OCI-LY7 (cell line): ENCODE measurements at regions not wholly inside any gene's neighbourhood (a gene's known extent, or its start where the extent isn't known, plus 50 kb on each side); places are given as distances from the start of the nearest gene placed in this dataset.

Experiments
- BruUV-seq: library from RNA; stranded (reverse); fragments of 400-500 nt; replicated peaks from 2 replicates; lab custom pipeline; 2021; lab: Mats Ljungman, UMichigan
- CTCF ChIA-PET: fragments of 300-600 bp; sonication (Branson Sonifier 250); formaldehyde crosslinking; loops from one replicate; lab custom pipeline; 2022; ENCODE audit warnings: antibody characterized with exemption; ENCODE audit not compliant: unreplicated experiment; lab: Charles Lee
- POLR2A ChIA-PET: fragments of 300-600 bp; sonication (Branson Sonifier 250); formaldehyde crosslinking; loops from one replicate; lab custom pipeline; 2022; ENCODE audit warnings: antibody characterized with exemption; lab: Charles Lee
- DNase-seq: peaks from one replicate; pipeline ENCODE4 v3.0.0-alpha.2; 2015; ENCODE audit warnings: low spot score
- H2AFZ ChIP-seq: fragments of 200-600 bp; sonication (generic), shearing (Covaris generic); 2 replicates; pipeline ENCODE4 v1.6.1; 2014; ENCODE audit warnings: mild to moderate bottlenecking, antibody characterized with exemption, low read length, moderate library complexity
- H3K27ac ChIP-seq: fragments of 200-600 bp; sonication (generic); 2 replicates; pipeline ENCODE4 v1.5.1; 2014; ENCODE audit warnings: mixed run types, low read depth, mild to moderate bottlenecking, moderate library complexity, low read length, inconsistent platforms; ENCODE audit not compliant: poor library complexity, severe bottlenecking
- H3K36me3 ChIP-seq: fragments of 200-600 bp; sonication (generic); 2 replicates; pipeline ENCODE4 v1.6.1; 2014; ENCODE audit warnings: mild to moderate bottlenecking, antibody characterized with exemption, low read length, moderate library complexity, mixed read lengths; ENCODE audit not compliant: insufficient read depth
- H3K4me1 ChIP-seq: fragments of 200-600 bp; sonication (generic); 2 replicates; pipeline ENCODE4 v1.5.1; 2014; ENCODE audit warnings: mild to moderate bottlenecking, low read length; ENCODE audit not compliant: insufficient read depth, poor library complexity, severe bottlenecking
- H3K4me2 ChIP-seq: fragments of 200-600 bp; sonication (generic); 2 replicates; pipeline ENCODE4 v1.6.1; 2014; ENCODE audit warnings: mild to moderate bottlenecking, low read length
- H3K4me3 ChIP-seq: fragments of 200-600 bp; sonication (generic); 2 replicates; pipeline ENCODE4 v1.5.1; 2014; ENCODE audit warnings: mild to moderate bottlenecking, low read depth, low read length; ENCODE audit not compliant: poor library complexity, severe bottlenecking
- H3K79me2 ChIP-seq: fragments of 200-600 bp; sonication (generic); 2 replicates; pipeline ENCODE4 v1.6.1; 2016; ENCODE audit warnings: low read depth, mild to moderate bottlenecking, low read length, moderate library complexity, mixed read lengths; ENCODE audit not compliant: insufficient read depth
- H3K9me2 ChIP-seq: fragments of 200-600 bp; sonication (generic); 2 replicates; pipeline ENCODE4 v1.6.1; 2016; ENCODE audit warnings: mild to moderate bottlenecking, low read length, mixed read lengths; ENCODE audit not compliant: insufficient read depth
- H3K9me3 ChIP-seq: fragments of 200-600 bp; sonication (generic); 2 replicates; pipeline ENCODE4 v1.6.1; 2014; ENCODE audit warnings: mild to moderate bottlenecking, mixed run types, low read length, mixed read lengths
- H4K20me1 ChIP-seq: fragments of 200-600 bp; sonication (generic); 2 replicates; pipeline ENCODE4 v1.6.1; 2014; ENCODE audit warnings: mild to moderate bottlenecking, antibody characterized with exemption, low read length, moderate library complexity, mixed read lengths; ENCODE audit not compliant: insufficient read depth
- CTCF ChIP-seq: fragments of 200-600 bp; sonication (generic); conservative IDR thresholded peaks from 2 replicates; pipeline ENCODE4 v1.5.1; 2014; ENCODE audit warnings: mild to moderate bottlenecking, antibody characterized with exemption, low read length, moderate library complexity, mixed read lengths
- EZH2phosphoT487 ChIP-seq: fragments of 200-600 bp; sonication (generic); IDR thresholded peaks from 2 replicates; pipeline ENCODE4 v1.6.1; 2018; ENCODE audit warnings: low read depth, borderline replicate concordance, mild to moderate bottlenecking, mixed run types, antibody characterized with exemption, low read length, moderate library complexity, mixed read lengths
- intact Hi-C: fragments of 100-400 bp; cut with micrococcal nuclease; formaldehyde crosslinking; loops from one replicate; pipeline ENCODE4 v1.10.0; 2022; ENCODE audit not compliant: unreplicated experiment

GRCh38 chr1:73333847-73334503, 864.0 kb downstream of the LRRIQ3 start:
- intact Hi-C loops: no loop called here
- POLR2A ChIA-PET: no interaction called here

GRCh38 chr1:73331726-73332125, 866.2 kb downstream of the LRRIQ3 start:
- Histone ChIP-seq H3K79me2 (no peaks in the 10 kb centered on the region), H3K27ac (no peak overlapping the region), H2AFZ (no peak overlapping the region), H3K9me3 (no peaks in the 10 kb centered on the region), H4K20me1 (no peaks in the 10 kb centered on the region), H3K4me3 (no peak overlapping the region), H3K4me2 (no peak overlapping the region), H3K36me3 (no peaks in the 10 kb centered on the region), H3K4me1 (no peaks in the 10 kb centered on the region), H3K9me2 (no peaks in the 10 kb centered on the region)
- TF ChIP-seq CTCF: no peak
- no peak for TF ChIP-seq EZH2phosphoT487
- intact Hi-C loops: no loop called here
- POLR2A ChIA-PET: no interaction called here
- CTCF ChIA-PET: no interaction called here
- BruUV-seq: no TSS peak
- no peak for DNase-seq

More at GRCh38 chr1:73333847-73334503, 864.0 kb downstream of the LRRIQ3 start:
- TF ChIP-seq CTCF (no peak), EZH2phosphoT487 (no peak)
- Histone ChIP-seq H3K27ac (no peak overlapping the region), H3K4me3 (no peak overlapping the region), H3K4me2 (no peak overlapping the region), H2AFZ (no peak overlapping the region), H3K4me1 (no peaks in the 10 kb centered on the region), H3K36me3 (no peaks in the 10 kb centered on the region), H3K9me3 (no peaks in the 10 kb centered on the region), H4K20me1 (no peaks in the 10 kb centered on the region), H3K79me2 (no peaks in the 10 kb centered on the region), H3K9me2 (no peaks in the 10 kb centered on the region)
- CTCF ChIA-PET: no interaction called here
- no peak for DNase-seq
- no TSS peak for BruUV-seq

GRCh38 chr1:73327998-73328397, 870.0 kb downstream of the LRRIQ3 start:
- Histone ChIP-seq H3K9me3 (no peaks in the 10 kb centered on the region), H3K27ac (no peak overlapping the region), H3K4me1 (no peaks in the 10 kb centered on the region), H3K79me2 (no peaks in the 10 kb centered on the region), H2AFZ (no peak overlapping the region), H3K4me2 (no peak overlapping the region), H3K4me3 (no peak overlapping the region), H3K9me2 (no peaks in the 10 kb centered on the region), H3K36me3 (no peaks in the 10 kb centered on the region), H4K20me1 (no peaks in the 10 kb centered on the region)
- intact Hi-C loops: no loop called here
- BruUV-seq: no TSS peak
- CTCF ChIA-PET: no interaction called here
- POLR2A ChIA-PET: no interaction called here
- no peak for TF ChIP-seq CTCF
- no peak for TF ChIP-seq EZH2phosphoT487
- no peak for DNase-seq
